ENCODE measurements at regions not wholly inside any gene's neighbourhood (a gene's known extent, or its start where the extent isn't known, plus 50 kb on each side); places are given as distances from the start of the nearest gene placed in this dataset.

GRCh38 chr15:61620151-61620550 is 391.0 kb upstream of the RORA start:
- BruUV-seq (replicated peaks): no TSS peak
- Histone ChIP-seq H3K36me3 (ENCODE audit: control insufficient read depth in 1 of 2, insufficient read depth in 2 of 2, low read length in 2 of 2) (no peaks in the 10 kb centered on the region), H4K20me1 (ENCODE audit: insufficient read depth) (no peaks in the 10 kb centered on the region), H2AFZ (ENCODE audit: low read depth, low read length, poor library complexity, severe bottlenecking) (no peak overlapping the region), H3K27me3 (ENCODE audit: insufficient read depth, low read length) (no peaks in the 10 kb centered on the region), H3K9ac (ENCODE audit: low read length) (no peak overlapping the region), H3K4me2 (ENCODE audit: low read length) (no peak overlapping the region), H3K79me2 (ENCODE audit: insufficient read depth, low read length) (no peaks in the 10 kb centered on the region), H3K9me3 (ENCODE audit: control insufficient read depth in 1 of 2, insufficient read depth in 1 of 2, low read depth in 1 of 2, low read length in 2 of 2) (no peaks in the 10 kb centered on the region), H3K4me1 (ENCODE audit: control insufficient read depth in 1 of 2, insufficient read depth in 2 of 2, low read length in 2 of 2) (no peaks in the 10 kb centered on the region), H3K9me2 (ENCODE audit: insufficient read depth) (no peaks in the 10 kb centered on the region), H3K27ac (ENCODE audit: low read depth, low read length) (no peak overlapping the region), H3K4me3 (replicated peaks in 1 of 2; ENCODE audit: low read depth in 1 of 2, low read length in 2 of 2) (no peak overlapping the region)
- ChIA-PET CTCF (interaction anchor here (0.6 to 1.8 kb wide), 2 partner anchors 214 to 453 kb away, joined by 3 to 8 read pairs; no protein-coding TSS in a partner anchor), POLR2A (no interaction called here), RAD21 (ENCODE audit: low non-redundant PET in 1 of 2, low total read pairs in 2 of 2, uncharacterized antibody in 2 of 2, unreplicated experiment in 2 of 2) (no interaction called here)
- no peak for TF ChIP-seq MAX (IDR thresholded peaks at IDR 0.05)
- TF ChIP-seq ZNF274 (IDR thresholded peaks at IDR 0.05; ENCODE audit: low read depth, low read length): no peak
- TF ChIP-seq EZH2 (IDR thresholded peaks at IDR 0.05): no peak
- TF ChIP-seq JUND (IDR thresholded peaks at IDR 0.05): no peak
- TF ChIP-seq EGR1 (IDR thresholded peaks at IDR 0.05; ENCODE audit: low read depth): no peak
- no peak for TF ChIP-seq CEBPB (IDR thresholded peaks at IDR 0.05; ENCODE audit: low read depth)
- no peak for TF ChIP-seq CTCF (IDR thresholded peaks at IDR 0.05 in 2 of 3, conservative IDR thresholded peaks at IDR 0.05 in 1 of 3; ENCODE audit: borderline replicate concordance in 1 of 3, insufficient read depth in 1 of 3, low read depth in 2 of 3, low read length in 2 of 3)
- no peak for TF ChIP-seq SIN3A (IDR thresholded peaks at IDR 0.05; ENCODE audit: low read depth)
- no peak for TF ChIP-seq SP1 (IDR thresholded peaks at IDR 0.05; ENCODE audit: low read depth)
- no peak for TF ChIP-seq ATF3 (IDR thresholded peaks at IDR 0.05)
- no peak for TF ChIP-seq ELF1 (IDR thresholded peaks at IDR 0.05; ENCODE audit: borderline replicate concordance, low read depth)
- no peak for TF ChIP-seq TCF7L2 (IDR thresholded peaks at IDR 0.05; ENCODE audit: borderline replicate concordance, extremely low read depth, insufficient read depth, insufficient read length)
- TF ChIP-seq EZH2phosphoT487 (IDR thresholded peaks at IDR 0.05; ENCODE audit: borderline replicate concordance): no peak
- TF ChIP-seq POLR2A (IDR thresholded peaks at IDR 0.05; ENCODE audit: borderline replicate concordance, extremely low read depth, insufficient read depth, insufficient read length): no peak
- no peak for TF ChIP-seq RAD21 (IDR thresholded peaks at IDR 0.05; ENCODE audit: low read depth)
- no peak for TF ChIP-seq POLR2AphosphoS5 (IDR thresholded peaks at IDR 0.05; ENCODE audit: low read depth, low read length)
- ATAC-seq (no peak), DNase-seq (ENCODE audit: low read depth, low spot score) (no peak)
- intact Hi-C loops (cut with micrococcal nuclease): no loop called here
